Activated naive CD4-positive, alpha-beta T cell treated with anti-CD3 and anti-CD28 coated beads, Interleukin-2, amount 50 U/mL, for 16 hours (primary cell): ENCODE measurements at regions not wholly inside any gene's neighbourhood (a gene's known extent, or its start where the extent isn't known, plus 50 kb on each side); places are given as distances from the start of the nearest gene placed in this dataset.
A peak's percentile ranks its signal among the peaks of the same experiment; 100 is the strongest.
"Not testable (repeated sequence)": the region's sequence is repeated elsewhere in the genome, so short reads cannot be mapped to it uniquely, and the experiment has no call there.

ENCODE experiments used
- DNase-seq: peaks from one replicate; pipeline ENCODE4 v3.0.0-alpha.2; 2020

DNA sequence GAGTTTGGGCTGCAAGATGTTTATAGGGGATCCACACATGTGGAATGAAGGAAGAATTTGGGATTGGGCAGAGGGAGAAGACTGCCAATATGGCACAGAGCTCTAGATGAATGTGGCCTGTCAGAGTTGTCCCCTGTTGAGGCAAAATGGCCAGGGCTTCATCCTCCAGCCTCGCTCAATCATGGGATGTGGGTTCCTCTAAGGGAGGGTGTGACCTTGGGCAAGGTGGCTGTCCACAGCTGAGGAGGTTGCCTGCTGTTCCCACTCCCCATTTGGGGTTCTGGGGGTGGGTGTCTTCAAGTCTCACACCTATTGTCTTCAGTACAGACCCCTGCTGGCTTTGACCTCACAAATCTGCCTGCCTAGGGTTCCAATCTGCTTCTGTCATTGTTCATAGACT is 121.6 kb upstream of the FAM204A start:
- DNase-seq = no peak

DNA sequence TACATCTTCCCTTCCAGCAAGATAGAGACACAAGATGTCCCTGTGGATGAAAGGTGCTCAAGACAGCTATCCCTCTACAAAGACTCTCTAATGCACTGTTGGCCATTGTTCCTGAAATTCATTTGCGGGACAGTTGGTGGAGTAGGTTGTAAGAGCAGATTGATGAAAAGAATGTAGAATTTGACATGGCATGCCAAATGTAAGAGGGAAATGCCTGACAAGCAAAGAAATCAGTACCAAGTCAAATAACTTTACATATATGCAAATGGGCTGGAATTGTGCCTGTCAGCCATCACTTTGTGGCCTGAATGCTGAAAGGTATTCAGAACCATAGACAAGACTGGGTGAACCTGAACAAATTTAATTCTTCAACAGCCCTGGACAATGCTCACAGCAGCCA is 120.3 kb upstream of the FAM204A start:
- DNase-seq = no peak

DNA sequence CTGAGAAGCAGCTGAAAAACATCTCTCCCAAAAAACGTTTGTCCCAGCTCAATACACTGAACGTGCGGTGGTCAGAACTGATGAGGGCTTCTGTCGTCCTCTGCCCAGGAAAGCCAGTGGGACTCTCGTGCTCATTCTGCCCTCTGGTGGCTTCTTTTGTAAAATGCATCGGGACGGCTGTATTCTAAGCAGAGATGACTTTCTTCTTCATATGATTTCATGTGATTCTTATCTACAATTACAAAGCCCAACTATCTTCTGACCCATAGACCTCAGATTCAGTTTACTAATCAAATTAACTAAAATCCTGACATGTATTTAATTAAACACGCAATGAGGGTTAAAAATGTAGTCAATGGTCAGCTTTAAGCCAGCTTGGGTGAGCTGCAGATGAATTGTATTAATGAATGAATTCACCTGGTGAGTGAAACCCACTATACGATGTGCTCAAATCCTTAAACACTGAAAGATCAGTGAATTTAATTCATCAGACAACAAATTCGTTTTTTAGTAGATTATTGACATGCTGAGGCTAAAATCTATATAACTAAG is 117.6 kb upstream of the FAM204A start:
- DNase-seq = peak; percentile 41

DNA sequence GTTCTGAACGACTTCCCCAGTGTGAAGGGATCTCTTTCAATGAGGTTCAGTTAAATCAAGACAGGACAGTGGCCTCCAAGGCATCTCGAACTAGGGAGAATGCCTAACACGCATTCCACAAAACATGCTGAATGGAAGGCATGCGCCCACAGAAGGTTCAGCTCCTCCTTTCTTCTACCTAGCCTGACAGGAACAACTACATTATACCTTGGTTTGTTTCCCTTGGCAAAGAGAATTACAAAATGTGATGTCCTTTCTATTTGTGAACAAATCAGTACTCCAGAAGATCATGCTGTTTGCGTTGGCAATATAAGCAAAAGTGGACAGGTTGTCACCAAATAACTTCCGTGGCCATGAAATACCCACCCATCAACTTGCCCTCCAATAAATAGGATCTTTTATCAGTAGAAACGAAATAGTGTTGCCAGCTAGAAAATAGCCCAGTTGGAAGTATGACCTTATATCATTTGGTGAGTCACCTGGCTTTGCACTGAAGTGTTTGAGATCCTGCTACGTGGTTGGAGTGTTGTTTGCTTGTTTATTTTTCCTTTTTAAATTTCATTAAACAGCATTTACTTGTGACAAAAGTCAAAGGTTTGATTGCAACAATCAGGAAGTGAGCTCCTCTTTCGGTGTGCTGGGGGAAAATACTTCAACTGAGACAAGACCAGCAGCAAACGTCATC is 117.0 kb upstream of the FAM204A start:
- no peak for DNase-seq

DNA sequence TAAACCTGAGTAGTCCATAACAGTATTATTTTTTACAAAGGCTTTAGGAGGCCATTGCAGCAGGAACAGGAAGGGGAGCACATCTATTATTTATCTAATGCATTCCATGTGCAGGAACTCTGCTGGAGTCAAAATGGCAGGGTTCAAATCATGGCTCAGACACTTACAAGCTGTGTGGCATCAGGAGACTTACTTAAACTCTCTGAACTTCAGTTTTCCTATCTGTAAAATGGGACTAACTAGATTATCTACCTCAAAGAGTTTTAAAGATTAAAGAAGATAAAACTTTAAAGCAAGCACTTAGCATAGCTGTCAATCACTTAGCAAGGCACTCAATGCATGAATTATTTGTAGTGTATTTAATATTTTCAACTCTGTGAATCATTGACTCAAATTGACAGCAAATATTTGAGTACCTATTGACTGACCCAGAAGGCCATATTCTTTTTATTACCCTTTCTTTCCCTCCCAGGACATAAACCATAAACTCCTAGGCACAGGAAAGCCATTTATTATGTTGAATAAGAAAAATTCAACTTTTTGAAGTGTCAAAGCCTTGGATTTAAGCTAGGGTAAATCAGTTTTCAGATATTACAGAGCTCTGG is 115.8 kb upstream of the FAM204A start:
- DNase-seq = no peak

DNA sequence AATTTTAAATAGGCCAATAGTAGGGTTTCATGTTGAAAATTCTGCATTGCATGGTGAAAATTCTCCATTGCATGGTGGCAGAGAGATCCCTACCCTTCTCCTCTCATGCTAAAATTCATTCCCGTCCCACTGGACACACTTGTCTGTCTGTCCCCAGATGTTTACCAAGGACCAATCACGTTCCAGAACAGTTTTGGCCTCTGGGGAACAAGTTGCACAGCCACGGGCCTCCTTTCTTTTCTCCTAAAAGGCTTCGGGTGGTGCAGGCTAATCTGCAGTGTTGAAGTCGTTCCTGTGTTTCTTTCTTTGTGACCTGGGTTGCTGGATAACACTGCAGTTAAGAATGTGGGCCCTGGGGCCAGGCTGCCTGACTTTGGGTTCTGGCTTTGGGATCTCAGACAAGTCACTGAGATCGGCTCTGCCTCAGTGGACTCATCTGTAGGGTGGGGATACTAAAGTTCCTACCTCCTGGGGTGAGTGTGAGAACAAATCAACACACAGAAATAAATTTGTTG is 113.1 kb upstream of the FAM204A start:
- DNase-seq = no peak

DNA sequence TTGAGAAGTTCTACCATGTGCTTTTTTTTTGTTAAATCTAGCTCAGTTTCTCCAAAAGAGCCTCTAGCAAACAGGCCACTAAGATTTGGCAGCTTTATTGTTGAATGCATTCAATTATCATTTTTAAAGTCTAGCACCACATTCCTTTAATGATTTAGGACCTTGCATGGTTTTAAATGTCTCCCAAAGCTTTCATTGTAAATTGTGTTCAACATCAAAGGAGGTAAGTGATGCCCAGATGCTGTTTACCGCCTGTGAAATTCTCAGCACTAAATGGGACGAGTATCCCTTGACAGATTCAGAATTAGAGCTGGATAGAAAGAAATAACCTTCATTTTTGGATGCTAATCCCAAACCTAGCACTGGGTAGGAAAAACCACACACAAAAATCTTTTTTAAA is 112.1 kb upstream of the FAM204A start:
- DNase-seq = no peak

DNA sequence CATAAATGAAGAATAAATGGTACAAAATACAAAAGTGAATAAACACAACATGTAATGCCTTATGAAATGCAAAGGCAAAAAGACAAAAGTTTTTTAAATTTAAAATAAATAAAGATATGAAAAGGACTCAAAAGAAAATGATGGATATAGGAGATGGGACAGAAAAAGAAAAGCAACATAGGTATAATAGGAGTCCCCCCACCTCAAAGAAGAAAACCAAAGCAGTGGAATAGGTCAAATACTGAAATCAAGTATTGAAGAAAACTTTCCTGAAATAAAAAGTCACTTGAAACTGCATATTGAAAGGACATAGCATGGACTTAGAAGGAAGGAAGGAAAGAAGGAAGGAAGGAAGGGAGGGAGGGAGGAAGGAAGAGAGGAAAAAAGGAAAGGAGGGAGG is 110.0 kb upstream of the FAM204A start:
- DNase-seq = no peak

DNA sequence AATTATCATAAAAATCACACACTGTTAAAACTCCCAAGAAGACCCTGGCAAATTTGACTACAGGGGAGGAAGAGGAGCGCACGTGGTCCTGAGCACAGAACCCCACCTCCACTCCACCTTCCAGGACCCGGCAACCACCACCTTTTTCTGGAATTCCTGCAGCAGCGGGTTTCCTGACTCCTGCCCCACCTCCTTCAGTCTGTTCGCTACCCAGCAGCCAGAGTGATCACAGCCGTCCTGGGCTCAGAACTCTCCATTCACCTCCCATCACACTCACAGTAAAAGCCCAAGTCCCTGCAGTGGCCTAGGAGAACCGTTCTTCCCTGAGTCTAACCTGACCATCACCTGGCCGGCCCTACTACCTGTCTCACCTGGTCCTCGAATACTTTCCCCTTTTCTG is 107.4 kb upstream of the FAM204A start:
- DNase-seq = no peak

DNA sequence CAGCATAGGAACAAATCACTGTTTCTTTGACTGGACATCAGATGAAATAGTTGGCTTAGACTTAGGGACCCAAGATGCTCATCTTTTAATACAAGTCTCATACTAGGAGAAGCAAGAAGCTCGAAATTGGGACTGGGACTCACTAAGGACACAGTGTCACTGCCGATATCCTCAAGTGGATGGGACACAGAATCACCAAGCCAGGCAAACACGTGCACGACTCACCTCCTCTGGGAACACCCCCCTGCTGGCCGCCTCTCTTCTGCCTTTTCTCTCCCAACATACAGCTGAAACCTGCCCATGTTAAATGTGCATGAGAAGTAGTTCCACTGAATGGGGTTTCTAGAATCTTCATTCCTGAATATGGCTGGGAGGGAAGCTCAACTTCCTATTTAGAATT is 106.6 kb upstream of the FAM204A start:
- no peak for DNase-seq

DNA sequence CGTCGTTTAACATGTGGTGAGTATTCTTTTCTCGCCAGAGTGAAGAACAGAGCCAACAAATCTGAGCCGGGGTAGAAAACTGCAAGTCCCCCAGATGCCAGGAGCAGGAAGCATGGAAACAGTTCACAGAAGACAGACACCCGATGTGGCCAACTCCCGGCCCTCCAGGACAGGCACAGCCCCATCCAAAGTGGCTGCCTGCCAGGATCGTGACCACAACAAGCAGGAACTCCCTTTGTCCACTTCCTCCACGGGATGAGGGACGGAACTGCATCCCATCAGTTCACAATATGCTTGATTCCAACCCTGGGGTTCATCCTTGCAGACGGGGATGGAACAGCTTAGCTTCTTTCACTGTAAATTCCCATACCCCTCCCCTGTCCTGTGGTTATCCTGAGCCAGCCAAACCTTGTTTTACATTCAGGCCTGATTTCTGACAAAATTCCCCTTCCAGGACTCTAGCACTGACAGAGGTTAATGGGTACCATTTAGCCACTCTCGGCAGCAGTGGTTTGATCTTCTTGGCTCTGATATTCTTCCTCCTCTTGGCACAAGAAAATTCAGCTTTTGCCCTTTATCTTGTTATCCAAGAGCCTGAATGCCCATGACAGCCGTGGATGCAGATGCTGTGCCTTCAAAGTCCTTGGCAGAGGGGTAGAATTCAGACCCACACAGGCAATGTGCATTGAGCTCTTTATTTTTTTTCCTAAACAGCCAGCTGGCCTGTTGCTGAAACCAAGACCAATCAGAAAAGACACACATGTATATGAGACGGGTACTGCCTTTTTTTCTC is 105.5 kb upstream of the FAM204A start:
- no peak for DNase-seq

DNA sequence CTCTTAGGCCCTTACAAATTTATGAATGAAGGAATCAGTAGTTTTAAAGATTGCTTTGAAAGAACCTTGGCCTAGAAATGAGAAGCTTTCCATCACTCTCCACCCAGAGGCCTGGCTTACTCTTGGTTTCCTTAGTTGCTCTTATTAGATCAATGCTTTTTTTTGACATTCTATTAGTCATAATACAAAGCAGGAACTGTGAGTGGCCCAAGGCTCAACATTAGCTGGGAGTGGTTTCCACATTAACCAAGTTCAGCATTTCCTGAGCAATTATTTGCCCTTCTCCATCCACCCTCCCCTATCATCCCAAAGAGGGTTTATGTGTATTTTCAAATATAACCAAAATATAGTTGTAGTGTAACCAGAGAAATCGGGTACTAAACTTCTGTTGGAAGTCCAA is 103.4 kb upstream of the FAM204A start:
- DNase-seq = no peak

DNA sequence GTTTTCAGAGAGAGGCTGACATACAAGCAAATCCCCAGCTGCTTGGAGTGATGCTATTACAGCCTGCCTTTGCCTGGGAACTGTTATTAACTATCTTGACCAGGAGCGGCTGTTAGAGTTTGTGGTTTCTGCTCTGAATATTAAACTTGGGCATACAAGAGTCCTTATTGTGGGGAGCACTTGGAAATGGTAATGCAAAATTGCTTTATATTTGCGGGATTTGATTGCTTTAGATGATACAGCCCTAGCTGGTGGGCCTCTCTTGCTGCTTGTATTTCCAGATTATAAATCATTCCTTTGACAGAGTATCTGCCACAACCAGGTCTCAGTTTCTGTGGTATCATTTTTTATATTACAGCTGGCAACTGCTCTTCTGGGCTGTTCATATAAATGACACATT is 101.9 kb upstream of the FAM204A start:
- DNase-seq = no peak

DNA sequence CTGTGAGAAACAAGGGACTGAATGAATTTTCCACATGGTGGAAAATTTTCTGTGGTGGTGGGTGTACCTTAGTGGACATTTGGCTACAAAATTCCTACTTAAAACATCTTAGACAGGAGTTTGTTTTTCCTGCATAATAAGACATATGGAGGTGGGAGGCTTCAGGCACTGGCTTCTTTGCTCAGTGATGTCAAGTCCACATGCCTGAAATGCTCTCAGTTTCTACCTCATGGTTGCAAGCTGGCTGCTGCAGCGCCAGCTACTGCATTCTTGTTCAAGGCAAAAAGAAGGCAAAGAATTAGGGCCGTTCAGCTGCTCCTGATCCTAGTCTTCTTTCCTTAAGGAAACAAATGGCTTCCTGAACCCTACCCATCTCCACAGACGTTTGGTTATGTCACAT is 99.9 kb upstream of the FAM204A start:
- DNase-seq = no peak

DNA sequence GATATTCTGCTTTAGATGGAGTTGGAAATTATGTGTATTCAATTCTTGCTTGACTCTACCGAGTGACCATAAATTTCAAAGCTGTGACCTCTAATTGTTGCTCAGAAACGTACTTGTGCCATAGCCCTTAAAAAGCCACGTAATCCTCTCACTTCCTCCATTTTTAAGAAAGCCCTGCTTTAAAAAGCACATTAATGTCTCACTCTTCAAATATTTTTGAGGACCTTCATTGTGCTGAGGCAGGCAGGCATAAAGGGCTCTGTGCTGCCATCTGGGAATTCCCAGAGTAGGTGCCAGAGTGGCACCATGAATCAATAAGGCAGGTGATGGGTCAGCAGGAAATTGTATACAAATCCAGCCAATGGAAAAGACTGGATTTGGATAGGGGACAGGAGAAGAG is 97.7 kb upstream of the FAM204A start:
- DNase-seq = no peak

DNA sequence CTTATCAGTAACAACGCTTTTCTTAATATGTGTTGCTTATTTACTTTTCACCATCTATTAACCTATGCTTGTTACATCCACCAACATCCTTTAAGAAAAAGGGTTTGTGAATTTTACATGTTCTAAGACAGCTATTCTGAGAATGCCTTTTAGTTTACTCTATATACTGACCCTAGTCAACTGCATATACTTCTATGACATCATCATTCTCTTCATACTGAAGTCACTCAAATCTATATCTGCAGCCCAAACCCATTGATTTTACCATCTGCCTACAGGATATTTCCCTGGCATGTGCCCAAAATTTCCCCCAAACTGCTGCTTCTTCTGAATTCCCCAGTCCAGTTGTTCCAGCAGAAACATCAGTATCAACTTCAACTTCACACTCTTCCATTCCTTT is 94.6 kb upstream of the FAM204A start:
- DNase-seq = no peak

DNA sequence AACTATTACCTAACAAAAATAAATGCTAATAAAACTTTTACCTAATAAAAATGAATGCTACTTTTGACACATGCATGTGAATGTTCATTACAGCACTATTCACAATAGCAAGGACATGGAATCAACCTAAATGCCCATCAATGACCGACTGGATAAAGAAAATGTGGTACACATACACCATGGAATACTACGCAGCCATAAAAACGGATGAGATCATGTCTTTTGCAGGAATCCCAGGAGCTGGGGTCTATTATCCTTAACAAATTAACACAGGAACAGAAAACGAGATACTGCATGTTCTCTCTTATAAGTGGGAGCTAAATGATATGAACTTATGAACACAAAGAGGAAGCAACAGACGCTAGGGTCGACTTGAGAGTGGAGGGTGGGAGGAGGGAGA is 88.1 kb upstream of the FAM204A start:
- DNase-seq = no peak

DNA sequence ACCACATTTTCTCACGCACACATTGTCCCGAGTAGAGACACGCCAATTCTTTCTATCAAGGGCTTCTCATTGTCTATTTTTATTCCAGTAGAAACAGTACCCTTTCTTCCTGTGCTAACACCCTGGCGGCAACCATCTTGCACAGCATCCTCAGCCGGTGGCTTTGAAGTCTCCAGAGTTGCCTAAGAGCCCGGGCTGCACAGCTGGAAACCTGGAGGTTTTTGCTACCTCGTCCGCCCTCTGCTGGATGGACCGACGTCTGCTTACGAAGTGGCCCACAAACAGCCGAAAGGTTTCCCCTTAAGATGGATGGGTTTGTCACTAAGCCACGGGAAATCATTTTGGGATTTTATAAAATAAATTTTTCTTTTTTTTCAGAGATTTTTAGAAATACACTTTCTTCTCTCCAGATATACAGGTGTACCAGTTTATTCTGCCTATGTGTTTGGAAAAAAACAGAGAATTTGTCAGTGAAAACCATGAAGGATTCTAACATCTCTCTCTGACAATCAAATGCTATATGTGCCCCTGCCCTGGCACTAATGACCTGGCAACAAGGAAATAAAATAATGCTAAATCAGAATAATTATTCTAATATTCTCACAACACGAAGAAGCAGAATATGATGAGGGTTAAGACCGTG is 81.8 kb upstream of the FAM204A start:
- peak; percentile 66 for DNase-seq

DNA sequence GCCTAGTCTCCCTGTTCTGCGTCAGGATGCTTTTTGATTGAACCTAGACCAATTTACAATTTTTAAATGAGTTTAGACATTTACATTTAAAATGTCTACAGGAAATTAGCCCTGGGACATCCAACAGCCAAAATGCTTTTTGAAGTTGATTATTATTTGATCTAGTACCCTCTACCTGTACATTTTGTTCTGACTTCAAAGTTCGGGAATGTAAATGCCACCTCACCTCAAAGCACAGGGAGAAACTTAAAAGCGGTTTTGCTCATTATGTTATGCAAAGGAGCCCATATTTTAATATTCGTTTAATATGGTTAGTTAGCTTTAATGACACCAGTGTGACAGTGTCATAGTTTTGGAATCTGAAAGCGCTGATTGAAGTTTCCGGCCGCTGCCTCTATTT is 80.1 kb upstream of the FAM204A start:
- DNase-seq = no peak

DNA sequence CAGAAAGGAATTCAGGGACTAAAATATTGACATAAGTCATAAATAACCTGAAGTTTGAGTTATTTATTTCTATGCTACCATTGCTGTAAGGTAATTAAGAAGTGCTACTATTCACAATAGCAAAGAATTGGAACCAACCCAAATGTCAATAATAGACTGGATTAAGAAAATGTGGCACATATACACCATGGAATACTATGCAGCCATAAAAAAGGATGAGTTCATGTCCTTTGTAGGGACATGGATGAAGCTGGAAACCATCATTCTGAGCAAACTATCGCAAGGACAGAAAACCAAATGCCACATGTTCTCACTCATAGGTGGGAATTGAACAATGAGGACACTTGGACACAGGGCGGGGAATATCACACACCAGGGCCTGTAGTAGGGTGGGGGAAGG is 77.9 kb upstream of the FAM204A start:
- DNase-seq = not testable (repeated sequence)

DNA sequence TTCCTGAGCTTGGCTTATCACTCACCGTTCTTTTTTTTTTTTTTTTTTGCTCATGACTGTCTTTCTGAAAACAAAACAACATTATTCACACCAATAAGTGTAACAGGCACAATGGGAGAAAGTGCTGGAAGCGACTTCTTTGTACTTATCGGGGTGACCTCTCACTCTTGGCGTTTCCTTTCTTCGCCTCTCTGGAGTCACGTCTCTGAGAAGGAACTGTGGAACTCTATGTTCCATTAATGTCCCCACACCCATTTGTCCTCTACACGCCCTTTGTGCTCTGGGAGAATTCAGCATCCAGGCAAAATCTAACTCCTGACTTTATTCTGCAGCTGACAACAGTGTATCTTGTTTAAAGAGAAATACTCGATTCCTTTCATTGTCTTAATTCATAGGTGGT is 70.8 kb upstream of the FAM204A start:
- no peak for DNase-seq

DNA sequence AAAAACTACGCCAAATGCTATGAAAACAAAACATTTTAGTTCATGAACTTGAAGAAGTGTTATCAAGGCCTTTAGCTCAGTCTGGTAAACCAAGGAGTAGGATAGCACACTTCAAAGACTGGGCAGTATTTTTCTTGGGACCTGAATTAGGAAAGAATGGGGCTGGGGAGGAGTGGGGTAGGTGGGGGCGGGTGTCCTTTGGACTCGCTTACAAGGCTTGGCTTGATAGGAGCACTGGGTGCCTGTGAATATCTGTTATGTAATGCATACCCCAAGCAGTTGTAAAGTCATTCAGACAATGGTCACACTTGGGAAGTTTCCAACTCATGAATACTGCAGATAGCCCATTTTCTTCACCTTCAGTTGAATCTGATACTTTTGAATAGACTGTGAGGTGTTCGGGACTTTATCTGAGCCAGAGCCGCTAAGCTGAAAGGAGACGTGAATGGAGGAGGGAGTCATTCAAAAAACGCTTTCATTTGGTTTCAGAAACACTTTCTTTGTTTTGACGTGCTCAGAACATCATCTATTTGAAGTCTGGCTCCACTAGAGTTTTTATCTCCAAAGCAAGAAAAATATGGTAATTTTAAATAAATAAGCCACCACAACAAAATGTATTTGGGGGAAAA is 70.1 kb upstream of the FAM204A start:
- DNase-seq = no peak

DNA sequence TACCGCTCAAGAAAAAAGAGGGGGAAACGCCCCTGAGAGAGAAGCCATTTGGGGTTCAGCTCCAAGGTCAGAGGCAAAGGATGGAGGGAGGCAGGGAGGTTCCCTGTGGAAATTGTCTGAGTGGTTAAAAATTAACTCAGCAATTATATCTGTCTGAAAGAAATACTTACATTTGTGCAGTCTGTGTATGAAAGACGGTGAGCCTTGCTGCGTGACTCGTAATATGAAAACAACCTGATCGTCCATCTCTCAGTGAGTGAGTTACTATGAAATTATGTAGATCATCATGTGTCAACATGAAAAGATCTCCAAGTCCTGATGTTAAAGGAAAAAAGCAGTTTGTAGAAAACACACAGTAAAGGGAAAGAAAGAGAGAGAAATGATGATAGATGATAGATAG is 67.2 kb upstream of the FAM204A start:
- no peak for DNase-seq
